ENCODE measurements at regions not wholly inside any gene's neighbourhood (a gene's known extent, or its start where the extent isn't known, plus 50 kb on each side); places are given as distances from the start of the nearest gene placed in this dataset.

- TF ChIP-seq CBX8 (IDR thresholded peaks at IDR 0.05; ENCODE audit: borderline replicate concordance, low read depth, low read length) (no peak), SP1 (IDR thresholded peaks at IDR 0.05; ENCODE audit: low read depth, low read length) (no peak), RXRA (IDR thresholded peaks at IDR 0.05; ENCODE audit: insufficient read depth, low read depth, low read length) (no peak), ASH2L (IDR thresholded peaks at IDR 0.05; ENCODE audit: low read length) (no peak), MAX (IDR thresholded peaks at IDR 0.05) (no peak), CTBP2 (IDR thresholded peaks at IDR 0.05; ENCODE audit: borderline replicate concordance, insufficient read depth, insufficient read length, low read length) (no peak)
Observed at GRCh38 chr5:98690002-98690401, 83.5 kb upstream of the RGMB start (continued).

Measured in H1 (cell line).